GM18499 (cell line): ENCODE measurements at regions not wholly inside any gene's neighbourhood (a gene's known extent, or its start where the extent isn't known, plus 50 kb on each side); places are given as distances from the start of the nearest gene placed in this dataset.
"Not testable (repeated sequence)": the region's sequence is repeated elsewhere in the genome, so short reads cannot be mapped to it uniquely, and the experiment has no call there.

ENCODE experiments used
- ATAC-seq: cut with Tn5 transposase; IDR thresholded peaks from one replicate; pipeline ENCODE4 v1.9.1; 2021; ENCODE audit warnings: moderate number of reproducible peaks; ENCODE audit not compliant: insufficient read depth, unreplicated experiment

- no peak for ATAC-seq
Measured at GRCh38 chr13:87736849-87737385, 65.7 kb downstream of the SLITRK5 start.

DNA sequence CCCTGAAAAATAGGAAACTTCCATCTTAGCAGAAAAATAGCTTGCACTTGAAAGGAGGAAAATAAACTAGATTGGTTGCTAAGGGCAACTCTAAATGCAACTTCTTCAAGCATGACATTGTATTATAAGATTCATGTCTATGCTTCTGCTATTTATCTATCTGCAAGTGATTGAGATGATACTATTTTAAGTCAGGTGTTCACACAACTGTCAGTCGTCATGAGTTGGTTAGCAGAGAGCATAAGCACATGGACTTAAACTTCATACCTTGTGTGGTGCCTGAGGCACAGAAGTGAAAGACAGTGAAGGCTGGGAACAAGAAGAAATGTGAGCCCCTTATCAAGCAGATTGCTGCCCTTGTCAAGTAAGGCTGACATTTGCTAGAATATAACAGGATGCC is 82.9 kb downstream of the SLITRK5 start:
- ATAC-seq, result no peak

DNA sequence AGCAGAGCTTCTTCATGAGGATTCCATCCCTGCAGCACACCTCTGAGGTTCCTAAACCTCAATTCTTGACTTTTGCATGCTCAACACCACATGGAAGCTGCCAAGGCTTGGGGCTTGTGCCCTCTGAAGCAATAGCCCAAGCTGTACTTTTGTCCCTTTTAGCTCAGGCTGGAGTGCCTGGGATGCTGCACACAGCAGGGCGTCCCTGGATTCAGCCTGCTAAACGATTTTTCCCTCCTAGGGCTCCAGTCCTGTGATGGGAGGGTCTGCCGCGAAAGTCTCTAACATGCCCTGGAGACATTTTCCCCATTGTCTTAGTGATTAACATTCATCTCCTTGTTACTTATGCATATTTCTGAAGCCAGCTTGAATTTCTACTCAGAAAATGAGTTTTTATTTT is 98.3 kb downstream of the SLITRK5 start:
- no peak for ATAC-seq

- no peak for ATAC-seq
Measured at GRCh38 chr13:87777387-87777786, 106.2 kb downstream of the SLITRK5 start.

DNA sequence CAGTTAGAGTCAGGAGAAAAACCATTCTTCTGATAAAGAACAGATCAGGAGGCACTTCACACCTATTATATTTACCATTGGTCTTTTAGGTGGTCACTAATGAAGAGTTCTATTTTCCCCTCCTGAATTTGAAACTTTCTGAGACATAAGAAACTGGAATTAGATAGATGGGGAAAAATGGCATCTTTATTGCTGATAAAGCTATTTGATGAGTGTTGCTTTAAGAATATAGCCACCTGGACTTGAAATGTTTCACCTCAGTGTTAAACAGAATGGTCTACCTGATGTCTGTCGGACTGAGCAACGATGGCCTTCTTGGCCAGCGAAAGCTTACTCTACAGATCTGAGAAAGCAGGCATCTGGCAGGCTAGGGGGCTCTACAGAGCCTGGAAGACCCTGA is 107.0 kb downstream of the SLITRK5 start:
- no peak for ATAC-seq

GRCh38 chr13:87779426-87779825 is 108.3 kb downstream of the SLITRK5 start:
- ATAC-seq, result no peak

DNA sequence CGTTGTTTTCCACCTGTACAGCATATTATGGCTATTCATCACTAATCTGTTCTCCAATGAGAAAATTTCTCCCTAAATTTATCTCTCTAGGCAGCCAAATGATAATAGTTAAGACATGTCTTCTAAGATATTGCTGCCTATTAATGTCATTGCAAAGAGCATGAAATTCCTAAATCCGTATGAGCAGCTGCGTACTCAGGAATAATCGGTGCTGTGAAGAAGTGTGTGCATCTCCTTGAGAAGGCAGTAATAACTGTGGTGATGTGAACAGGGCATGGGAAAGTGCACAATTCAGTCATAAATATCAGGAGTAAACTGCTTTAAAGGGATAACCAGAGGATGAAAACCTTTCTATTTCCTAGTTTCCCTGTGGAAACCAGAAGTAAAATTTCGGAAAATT is 112.2 kb downstream of the SLITRK5 start:
- ATAC-seq, result no peak

- ATAC-seq, result no peak
Measured at GRCh38 chr13:87788363-87788762, 117.2 kb downstream of the SLITRK5 start.

DNA sequence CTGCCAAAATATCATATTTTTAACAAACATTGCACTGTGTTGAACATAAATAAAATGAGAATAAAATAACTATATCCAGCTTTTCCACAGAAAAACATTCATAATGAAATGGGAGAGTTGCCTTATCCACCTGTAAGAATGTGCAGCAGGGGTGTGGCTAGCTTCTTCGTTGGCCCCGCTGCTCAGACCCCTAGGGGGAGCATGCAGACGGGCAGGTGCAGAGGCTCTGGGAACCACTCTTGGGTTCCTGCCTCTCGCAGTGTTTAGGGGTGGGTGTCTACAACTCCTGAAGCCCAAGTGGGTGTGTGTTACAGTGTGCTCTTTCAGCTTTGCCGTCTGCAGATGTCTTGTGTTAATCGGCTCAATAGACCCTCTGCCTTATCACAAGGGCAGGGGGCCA is 121.7 kb downstream of the SLITRK5 start:
- ATAC-seq, result no peak

DNA sequence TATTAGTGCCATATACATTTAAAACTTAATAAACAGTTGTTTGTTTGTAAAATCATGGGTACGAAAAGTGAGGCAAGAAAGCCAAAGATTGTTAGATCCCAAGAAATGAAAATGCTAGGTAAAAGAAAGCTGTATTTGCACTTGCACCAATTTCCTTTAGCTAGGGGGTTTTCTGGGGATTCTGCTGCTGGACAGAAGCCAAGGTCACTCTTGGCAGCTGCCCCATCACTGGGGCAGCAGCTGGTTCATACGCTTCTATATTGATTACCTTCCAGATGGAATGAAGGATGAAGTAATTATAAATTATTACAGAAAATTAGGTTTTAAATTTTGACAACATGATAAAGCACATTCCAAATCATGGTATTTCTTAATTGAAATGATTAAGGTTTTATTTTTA is 127.4 kb downstream of the SLITRK5 start:
- ATAC-seq, result no peak

DNA sequence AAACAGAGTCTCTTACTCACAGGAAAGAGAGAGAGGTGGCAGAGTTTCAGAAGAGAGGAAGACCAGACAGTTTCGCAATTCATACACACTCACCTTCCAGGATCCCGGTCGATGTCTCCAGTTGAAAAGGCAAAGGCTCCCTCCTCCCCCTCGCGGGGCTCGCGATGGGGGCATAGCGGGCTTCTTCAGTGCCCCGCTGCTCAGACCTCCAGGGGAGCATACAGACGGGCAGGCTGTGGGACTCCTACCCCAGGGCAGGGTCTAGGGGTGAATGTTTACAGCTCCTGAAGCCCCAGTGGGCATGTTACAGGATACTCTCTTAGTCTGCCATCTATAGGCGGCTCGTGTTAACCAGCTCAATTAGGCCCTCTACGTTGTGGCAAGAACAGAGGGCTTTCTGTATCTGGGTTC is 139.2 kb downstream of the SLITRK5 start:
- ATAC-seq, result no peak

DNA sequence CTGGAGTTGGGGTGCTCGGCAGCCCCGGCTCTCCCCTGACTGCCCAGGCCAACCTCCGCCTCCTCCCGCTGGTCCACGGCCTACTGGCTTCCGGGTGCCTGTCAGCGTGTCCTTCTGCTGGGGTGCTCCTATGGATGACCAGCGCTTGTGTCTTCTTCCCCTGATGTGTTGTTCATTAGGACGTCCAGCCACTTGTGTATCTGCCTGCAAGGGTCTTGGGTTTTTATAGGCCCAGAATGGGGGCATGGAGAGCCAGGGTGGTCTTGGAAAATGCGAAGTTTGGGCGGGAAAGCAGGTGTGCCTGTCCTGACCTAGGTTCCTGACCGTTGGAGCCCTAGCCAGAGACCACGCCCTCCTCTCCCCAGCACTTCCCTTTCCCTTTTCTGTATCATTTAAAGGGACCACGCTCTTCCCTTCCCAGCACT is 139.8 kb downstream of the SLITRK5 start:
- no peak for ATAC-seq

DNA sequence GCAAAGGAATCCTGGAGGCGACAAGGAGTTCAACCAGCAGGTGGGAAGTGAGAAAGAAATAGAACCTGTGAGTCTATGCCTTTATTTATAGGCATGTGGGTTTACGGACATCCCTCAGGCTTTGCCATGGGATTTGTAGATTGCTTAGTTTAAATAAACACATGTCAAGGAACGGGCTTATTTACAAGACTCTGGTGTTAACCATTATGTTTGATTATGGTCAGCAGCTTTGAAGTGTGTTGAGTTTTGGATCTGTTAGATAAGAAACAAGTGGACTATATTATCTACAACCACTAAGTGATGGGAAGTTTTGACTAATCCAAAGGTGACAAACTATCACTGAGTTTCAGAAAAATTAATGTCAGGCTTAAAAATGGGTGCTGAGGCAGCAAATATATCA is 143.2 kb downstream of the SLITRK5 start:
- no peak for ATAC-seq

DNA sequence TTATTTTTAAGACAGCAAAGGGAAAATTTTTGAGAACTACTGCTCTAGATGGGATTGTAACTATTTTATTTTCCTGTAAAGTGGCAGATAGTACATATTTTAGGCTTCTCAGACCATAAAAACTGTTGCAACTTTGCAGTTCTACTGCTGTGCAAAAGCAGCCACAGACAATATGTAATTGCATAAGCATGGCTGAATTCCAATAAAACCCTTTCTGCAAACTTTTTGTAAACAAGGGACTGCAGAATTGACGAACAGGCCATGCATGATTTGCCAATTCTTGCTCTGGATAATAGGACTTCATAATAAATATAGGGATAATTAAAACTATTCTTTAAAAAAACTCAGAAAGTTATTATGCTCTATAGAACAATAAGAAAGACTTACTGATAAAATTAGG is 149.1 kb downstream of the SLITRK5 start:
- ATAC-seq, result no peak

DNA sequence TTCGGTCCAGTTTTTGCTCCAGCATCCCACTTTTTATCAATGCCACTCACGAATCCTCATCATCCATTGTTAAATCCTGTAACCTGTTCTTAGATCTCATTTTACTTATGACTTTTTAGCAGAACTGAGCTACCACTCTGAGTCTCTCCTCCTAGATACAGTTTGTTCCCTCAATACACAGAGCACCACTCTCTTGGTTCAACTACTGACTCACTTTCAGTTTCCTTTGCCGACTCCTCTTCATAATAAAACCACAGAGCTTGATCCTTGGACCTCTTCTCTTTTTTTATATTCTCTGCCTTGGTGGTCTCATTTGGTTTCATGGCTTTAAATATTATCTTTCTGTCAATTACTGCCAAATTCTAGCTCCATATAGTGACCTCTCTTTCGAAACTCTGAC is 150.3 kb downstream of the SLITRK5 start:
- no peak for ATAC-seq

- ATAC-seq, result not testable (repeated sequence)
Measured at GRCh38 chr13:87826301-87826700, 155.1 kb downstream of the SLITRK5 start.

DNA sequence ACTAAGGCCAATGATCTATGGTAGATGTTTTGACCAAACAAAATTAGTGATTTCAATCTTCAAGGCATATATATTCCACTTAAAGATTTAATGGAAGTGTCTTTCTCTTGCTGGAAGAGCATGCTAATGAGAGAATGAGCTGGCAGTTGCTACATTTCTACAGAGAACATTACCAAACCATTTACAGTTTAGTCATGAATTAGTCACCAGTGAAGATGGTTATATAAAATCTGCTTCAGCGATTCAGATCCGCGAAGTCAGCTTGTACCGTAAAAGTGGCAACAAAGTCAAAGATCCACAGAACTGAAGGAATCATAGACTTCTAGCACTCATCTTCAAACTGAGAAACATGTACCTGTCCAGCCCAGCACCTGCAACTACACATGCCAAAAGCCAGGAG is 156.3 kb downstream of the SLITRK5 start:
- no peak for ATAC-seq

DNA sequence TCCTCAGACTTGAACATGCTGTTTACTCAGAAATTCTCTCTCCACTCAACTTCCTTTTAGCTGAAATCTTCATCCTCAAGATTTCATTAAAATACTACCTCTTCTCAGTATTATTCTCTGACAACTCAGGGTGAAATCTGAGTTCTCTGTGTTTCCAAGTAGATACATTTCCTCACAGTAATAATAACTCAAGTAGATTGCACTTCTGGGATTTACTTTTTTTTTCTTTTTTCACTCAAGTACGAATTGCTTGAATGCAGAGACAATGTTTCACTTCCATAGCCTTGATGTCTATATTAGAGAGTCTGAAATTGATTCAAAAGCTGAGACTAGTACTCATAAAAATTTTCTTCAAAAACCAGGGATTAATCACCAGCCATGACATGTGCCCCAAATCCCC is 166.4 kb downstream of the SLITRK5 start:
- no peak for ATAC-seq

GRCh38 chr13:87837946-87838345 is 166.8 kb downstream of the SLITRK5 start:
- no peak for ATAC-seq

GRCh38 chr13:87851410-87851809 is 180.2 kb downstream of the SLITRK5 start:
- no peak for ATAC-seq

- ATAC-seq, result no peak
Measured at GRCh38 chr13:87855553-87855952, 184.4 kb downstream of the SLITRK5 start.

DNA sequence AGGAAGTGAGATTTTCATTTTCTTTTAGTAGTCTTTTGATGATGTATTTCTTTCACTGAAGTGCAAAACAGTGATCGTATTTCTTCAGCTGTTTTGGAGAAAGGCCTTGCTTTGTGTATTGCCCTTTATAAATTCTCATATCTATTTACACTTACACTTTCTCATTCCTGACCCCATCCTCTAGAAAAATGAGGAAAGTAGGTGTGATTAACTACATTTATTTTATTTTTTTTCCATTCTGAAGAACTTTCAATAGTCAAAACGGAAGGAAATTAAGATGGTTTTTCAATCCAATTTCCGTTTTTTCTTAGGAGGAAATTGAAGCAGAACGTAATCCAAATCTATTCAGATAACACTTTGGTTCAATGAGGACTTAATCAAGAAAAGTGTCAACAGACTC is 188.1 kb downstream of the SLITRK5 start:
- no peak for ATAC-seq

DNA sequence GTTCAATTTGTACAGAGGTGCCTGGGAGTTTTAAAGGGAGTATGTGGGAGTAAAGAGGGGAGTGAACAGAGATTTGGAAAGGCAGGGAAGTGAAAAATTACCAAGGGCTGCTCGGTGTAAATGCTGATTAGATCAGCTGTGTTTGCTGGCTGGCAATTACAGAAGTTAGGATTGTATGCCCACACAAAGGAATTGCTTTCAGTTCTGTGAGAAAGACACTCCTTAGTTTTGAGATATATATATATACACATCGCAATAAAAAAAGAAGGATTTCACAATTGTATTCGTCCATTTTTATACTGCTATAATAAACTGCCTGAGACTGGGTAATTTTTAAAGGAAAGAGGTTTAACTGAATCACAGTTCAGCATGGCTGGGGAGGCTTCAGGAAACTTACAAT is 196.3 kb downstream of the SLITRK5 start:
- no peak for ATAC-seq
